ENCODE measurements at regions not wholly inside any gene's neighbourhood (a gene's known extent, or its start where the extent isn't known, plus 50 kb on each side); places are given as distances from the start of the nearest gene placed in this dataset.
"Not testable (repeated sequence)": the region's sequence is repeated elsewhere in the genome, so short reads cannot be mapped to it uniquely, and the experiment has no call there.

DNA sequence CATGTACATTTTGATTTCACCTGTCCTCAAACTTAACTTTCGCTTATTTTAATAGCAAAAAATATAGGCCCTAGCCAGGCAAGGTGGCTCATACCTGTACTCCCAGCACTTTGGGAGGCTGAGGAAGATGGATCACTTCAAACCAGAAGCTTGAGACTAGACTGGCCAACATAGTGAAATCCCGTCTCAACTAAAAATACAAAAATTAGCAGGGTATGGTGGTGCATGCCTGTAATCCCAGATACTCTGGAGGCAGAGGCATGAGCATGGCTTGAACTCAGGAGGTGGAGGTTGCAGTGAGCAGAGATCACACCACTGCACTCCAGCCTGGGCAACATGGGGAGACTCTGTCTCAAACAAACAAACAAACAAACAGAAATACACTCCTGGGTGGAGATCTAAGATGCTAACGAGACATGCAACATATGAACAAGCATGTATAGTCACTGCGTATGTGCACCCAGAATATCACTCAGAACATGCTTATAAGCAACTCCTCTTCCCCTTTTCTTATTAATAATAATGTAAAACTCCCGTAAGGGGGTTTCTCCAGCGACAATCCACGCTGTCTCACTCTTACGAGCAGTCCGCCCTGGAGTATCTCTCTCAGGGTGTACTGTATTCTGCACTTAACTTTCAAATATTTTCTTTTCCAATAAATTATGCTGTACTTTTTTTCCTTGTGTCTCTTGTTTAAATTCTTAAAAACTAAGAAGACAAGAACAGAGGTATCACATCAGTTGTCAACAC, 4144.9 kb upstream of the TPTE start:
- TF ChIP-seq, protein P1, sequence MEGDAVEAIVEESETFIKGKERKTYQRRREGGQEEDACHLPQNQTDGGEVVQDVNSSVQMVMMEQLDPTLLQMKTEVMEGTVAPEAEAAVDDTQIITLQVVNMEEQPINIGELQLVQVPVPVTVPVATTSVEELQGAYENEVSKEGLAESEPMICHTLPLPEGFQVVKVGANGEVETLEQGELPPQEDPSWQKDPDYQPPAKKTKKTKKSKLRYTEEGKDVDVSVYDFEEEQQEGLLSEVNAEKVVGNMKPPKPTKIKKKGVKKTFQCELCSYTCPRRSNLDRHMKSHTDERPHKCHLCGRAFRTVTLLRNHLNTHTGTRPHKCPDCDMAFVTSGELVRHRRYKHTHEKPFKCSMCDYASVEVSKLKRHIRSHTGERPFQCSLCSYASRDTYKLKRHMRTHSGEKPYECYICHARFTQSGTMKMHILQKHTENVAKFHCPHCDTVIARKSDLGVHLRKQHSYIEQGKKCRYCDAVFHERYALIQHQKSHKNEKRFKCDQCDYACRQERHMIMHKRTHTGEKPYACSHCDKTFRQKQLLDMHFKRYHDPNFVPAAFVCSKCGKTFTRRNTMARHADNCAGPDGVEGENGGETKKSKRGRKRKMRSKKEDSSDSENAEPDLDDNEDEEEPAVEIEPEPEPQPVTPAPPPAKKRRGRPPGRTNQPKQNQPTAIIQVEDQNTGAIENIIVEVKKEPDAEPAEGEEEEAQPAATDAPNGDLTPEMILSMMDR (IDR thresholded peaks at IDR 0.05; ENCODE audit: low read depth, low read length, poor library complexity, severe bottlenecking), result not testable (repeated sequence)
- TF ChIP-seq EZH2phosphoT487 (IDR thresholded peaks at IDR 0.05; ENCODE audit: borderline replicate concordance, low read length), result not testable (repeated sequence)

All from DOHH2 (cell line).